Activated T-helper 1 cell treated with anti-CD3 and anti-CD28 coated beads, Interleukin-12 subunit alpha, Interleukin-12 subunit beta, Interleukin-2, Interleukin-4 antibody, amounts not matched to agents 30 ng/mL and 10 ng/mL and 1 ng/mL, durations not matched to agents 14 hours and 24 hours and 36 hours (primary cell): ENCODE measurements at regions not wholly inside any gene's neighbourhood (a gene's known extent, or its start where the extent isn't known, plus 50 kb on each side); places are given as distances from the start of the nearest gene placed in this dataset.
"Not testable (repeated sequence)": the region's sequence is repeated elsewhere in the genome, so short reads cannot be mapped to it uniquely, and the experiment has no call there.

Experiments
- DNase-seq: peaks from one replicate; pipeline ENCODE4 v3.0.0; 2021; ENCODE audit warnings: low spot score
- H3K27ac Mint-ChIP-seq: one replicate; pipeline ENCODE4 v1.8.0; 2021; ENCODE audit warnings: mild to moderate bottlenecking, mixed read lengths
- H3K27me3 Mint-ChIP-seq: one replicate; pipeline ENCODE4 v1.8.0; 2022; ENCODE audit warnings: mild to moderate bottlenecking, moderate library complexity, mixed read lengths; ENCODE audit not compliant: insufficient read depth
- H3K36me3 Mint-ChIP-seq: one replicate; pipeline ENCODE4 v1.8.0; 2021; ENCODE audit warnings: low read depth, mixed read lengths
- H3K4me1 Mint-ChIP-seq: one replicate; pipeline ENCODE4 v1.8.0; 2021; ENCODE audit warnings: low read depth, mixed read lengths
- H3K4me3 Mint-ChIP-seq: one replicate; pipeline ENCODE4 v1.8.0; 2021; ENCODE audit warnings: mild to moderate bottlenecking, moderate library complexity, mixed read lengths
- H3K9me3 Mint-ChIP-seq: one replicate; pipeline ENCODE4 v1.8.0; 2021; ENCODE audit warnings: mixed read lengths
- intact Hi-C: fragments of 100-400 bp; cut with micrococcal nuclease; formaldehyde crosslinking; loops from one replicate; pipeline ENCODE4 v1.15.1; 2024

GRCh38 chr12:54105809-54106208, 52.2 kb downstream of the HOXC4 start:
- intact Hi-C loops, H3K4me3 Mint-ChIP-seq, DNase-seq, H3K27ac Mint-ChIP-seq, H3K36me3 Mint-ChIP-seq, H3K9me3 Mint-ChIP-seq, H3K4me1 Mint-ChIP-seq: not testable (repeated sequence)
- H3K27me3 Mint-ChIP-seq = peaks cover 60% of the 10 kb centered on the region

- H3K27ac Mint-ChIP-seq, H3K9me3 Mint-ChIP-seq, DNase-seq, H3K36me3 Mint-ChIP-seq, H3K4me1 Mint-ChIP-seq, H3K4me3 Mint-ChIP-seq, intact Hi-C loops: not testable (repeated sequence)
- peaks cover 58% of the 10 kb centered on the region for H3K27me3 Mint-ChIP-seq
Measured at GRCh38 chr12:54106252-54106651, 52.6 kb downstream of the HOXC4 start.

DNA sequence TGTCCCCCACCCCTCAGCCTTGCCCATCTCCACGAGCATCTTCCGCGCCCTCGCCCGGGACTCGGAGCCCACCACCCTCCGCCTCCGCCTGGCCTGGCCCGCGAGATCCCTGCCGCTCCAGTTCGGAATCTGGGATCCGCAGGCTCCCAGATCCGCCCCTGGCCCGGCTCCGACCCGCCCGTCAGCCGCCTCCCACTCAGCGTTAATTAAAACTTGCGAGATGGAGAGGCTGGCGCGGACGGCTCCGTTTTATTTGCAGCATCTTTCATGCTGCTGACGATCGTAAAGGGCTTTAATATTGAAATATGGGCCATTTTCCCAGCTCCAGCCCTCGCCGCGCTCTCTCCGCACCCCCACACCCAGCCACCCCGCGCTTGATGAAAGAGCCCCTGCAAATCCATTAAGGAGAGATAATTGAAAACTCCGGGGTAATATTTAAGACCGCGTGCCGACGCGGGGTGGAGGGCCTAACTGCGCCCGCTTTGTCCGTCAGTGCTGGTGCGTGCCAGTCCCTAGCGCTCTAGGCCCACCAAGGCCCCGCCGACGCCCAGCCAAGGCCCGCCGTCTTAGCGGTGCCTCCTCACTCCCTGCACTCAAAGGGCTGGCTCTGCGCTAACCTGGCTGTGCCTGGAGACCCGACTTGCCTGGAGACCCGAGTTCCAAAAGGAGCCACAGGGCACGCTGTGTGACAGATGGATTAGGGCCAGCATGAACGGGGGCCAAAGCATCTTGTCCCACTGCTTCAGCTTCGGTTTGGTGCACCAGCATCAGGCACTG, 53.4 kb downstream of the HOXC4 start:
- H3K9me3 Mint-ChIP-seq, H3K36me3 Mint-ChIP-seq, H3K4me1 Mint-ChIP-seq, H3K27ac Mint-ChIP-seq, H3K4me3 Mint-ChIP-seq, intact Hi-C loops, DNase-seq: not testable (repeated sequence)
- H3K27me3 Mint-ChIP-seq = peaks cover 55% of the 10 kb centered on the region

DNA sequence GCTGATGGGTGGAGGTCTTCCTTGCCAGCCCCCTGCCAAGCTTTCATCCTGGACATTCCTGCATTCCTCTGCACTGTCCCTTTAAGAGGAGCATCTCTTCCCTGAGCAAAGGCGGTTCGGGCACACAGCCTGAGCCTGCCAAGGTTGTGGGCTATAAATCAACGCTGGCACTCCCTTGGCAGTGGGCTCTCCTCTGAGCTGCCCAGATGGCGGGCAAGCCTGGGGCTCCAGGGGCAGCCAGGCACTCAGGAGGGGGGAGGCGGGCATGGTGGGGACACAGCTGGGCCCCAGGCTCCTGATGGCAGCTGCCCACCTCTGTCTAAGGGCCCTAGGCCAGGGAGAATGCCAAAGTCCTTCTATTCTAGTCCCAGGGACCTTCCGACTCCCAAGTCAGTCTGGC, 58.7 kb downstream of the HOXC4 start:
- H3K36me3 Mint-ChIP-seq, H3K9me3 Mint-ChIP-seq, H3K4me3 Mint-ChIP-seq, intact Hi-C loops, DNase-seq, H3K4me1 Mint-ChIP-seq, H3K27ac Mint-ChIP-seq: not testable (repeated sequence)
- peaks cover 47% of the 10 kb centered on the region for H3K27me3 Mint-ChIP-seq

GRCh38 chr12:54116055-54116454, 62.4 kb downstream of the HOXC4 start:
- H3K9me3 Mint-ChIP-seq, H3K4me1 Mint-ChIP-seq, DNase-seq, intact Hi-C loops, H3K4me3 Mint-ChIP-seq, H3K27ac Mint-ChIP-seq, H3K36me3 Mint-ChIP-seq: not testable (repeated sequence)
- peaks cover 36% of the 10 kb centered on the region for H3K27me3 Mint-ChIP-seq

GRCh38 chr12:54117392-54117791, 63.8 kb downstream of the HOXC4 start:
- H3K9me3 Mint-ChIP-seq, H3K4me1 Mint-ChIP-seq, H3K36me3 Mint-ChIP-seq, DNase-seq, intact Hi-C loops, H3K4me3 Mint-ChIP-seq, H3K27ac Mint-ChIP-seq: not testable (repeated sequence)
- peaks cover 41% of the 10 kb centered on the region for H3K27me3 Mint-ChIP-seq

GRCh38 chr12:54119082-54119481, 65.4 kb downstream of the HOXC4 start:
- DNase-seq, H3K27ac Mint-ChIP-seq, H3K36me3 Mint-ChIP-seq, intact Hi-C loops, H3K4me1 Mint-ChIP-seq, H3K4me3 Mint-ChIP-seq, H3K9me3 Mint-ChIP-seq: not testable (repeated sequence)
- peaks cover 55% of the 10 kb centered on the region for H3K27me3 Mint-ChIP-seq

DNA sequence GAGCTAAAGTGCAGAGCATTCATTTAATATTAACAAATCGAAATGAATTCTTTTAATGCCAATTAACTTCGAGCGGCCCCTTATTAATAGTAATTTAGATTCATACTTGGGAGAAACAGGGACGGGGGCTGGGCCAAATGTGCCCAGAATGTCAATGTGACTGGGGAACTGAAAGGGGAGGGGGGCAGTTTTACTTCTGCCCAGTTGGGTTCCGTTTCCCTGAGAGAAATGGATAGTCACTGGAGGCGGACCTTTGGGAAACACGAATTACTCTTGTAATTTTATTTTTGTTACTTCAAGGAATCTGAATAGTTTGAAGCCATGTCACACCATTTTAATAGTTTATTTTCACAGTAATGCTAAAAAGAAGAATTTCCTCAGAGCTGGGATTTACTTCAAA, 64.8 kb downstream of the SMUG1 start:
- peaks cover 71% of the 10 kb centered on the region for H3K27me3 Mint-ChIP-seq
- H3K4me1 Mint-ChIP-seq, intact Hi-C loops, H3K27ac Mint-ChIP-seq, H3K36me3 Mint-ChIP-seq, H3K9me3 Mint-ChIP-seq, H3K4me3 Mint-ChIP-seq, DNase-seq: not testable (repeated sequence)

DNA sequence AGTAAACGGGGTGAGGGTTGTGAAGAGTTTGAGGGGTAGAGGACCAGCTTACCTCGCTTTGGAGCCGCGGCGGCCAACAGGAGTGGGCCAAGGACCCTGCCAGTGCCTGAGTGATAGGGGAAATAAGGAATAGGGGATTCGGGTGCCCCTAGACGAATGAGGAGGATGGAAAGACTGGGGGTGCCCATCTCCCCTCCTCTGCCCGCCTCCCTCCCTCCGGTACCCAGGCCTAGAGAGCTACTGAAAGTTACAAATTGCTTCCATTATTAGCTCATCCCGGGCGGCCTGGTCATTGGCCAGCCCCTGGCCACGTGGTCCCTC, 63.1 kb downstream of the SMUG1 start:
- H3K4me1 Mint-ChIP-seq, H3K9me3 Mint-ChIP-seq, H3K36me3 Mint-ChIP-seq, H3K27ac Mint-ChIP-seq, DNase-seq: not testable (repeated sequence)
- intact Hi-C loops = loop anchor here (5.0 kb wide), 1 partner anchor 73 kb away; the partner anchor contains the start of gene HOXC4
- Mint-ChIP-seq H3K27me3 (peaks cover 76% of the 10 kb centered on the region), H3K4me3 (peak overlapping the region; percentile 24)

DNA sequence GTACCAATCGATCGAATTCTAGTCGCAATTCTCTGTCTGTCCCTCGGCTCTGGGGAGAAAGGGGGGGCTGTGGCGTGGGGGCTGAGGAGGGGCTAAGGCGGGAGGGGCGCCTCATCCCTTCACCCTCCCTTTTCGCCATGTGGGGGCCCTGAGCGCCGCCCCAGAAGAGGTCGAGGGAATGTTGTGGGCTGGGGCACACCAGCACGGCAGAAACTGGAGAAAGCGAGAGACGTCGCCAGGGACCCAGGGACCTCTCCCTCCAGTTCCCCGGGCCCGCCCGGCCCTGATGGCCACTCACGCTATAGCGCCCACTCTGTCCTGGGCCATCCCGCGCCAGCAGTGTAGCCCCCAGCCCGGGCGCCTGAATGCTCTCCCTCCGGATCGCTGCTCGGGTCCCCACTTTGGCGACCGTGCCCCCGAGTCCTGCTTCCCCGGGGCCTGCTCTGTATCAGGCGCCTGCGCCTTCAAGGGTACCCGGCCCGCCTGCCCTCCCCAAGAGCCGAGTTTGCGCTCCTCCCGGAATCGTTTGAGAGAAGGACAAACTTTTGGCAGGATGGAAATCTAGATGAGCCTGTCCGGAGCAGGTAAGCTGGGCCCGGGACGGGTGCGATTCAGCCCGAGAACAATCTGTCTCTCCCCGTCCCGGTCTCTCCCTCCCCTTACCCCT, 62.6 kb downstream of the SMUG1 start:
- Mint-ChIP-seq H3K27me3 (peaks cover 75% of the 10 kb centered on the region), H3K36me3 (peaks cover 2% of the 10 kb centered on the region), H3K4me3 (no peak overlapping the region), H3K9me3 (no peaks in the 10 kb centered on the region), H3K4me1 (peaks cover 7% of the 10 kb centered on the region), H3K27ac (no peak overlapping the region)
- DNase-seq = no peak
- intact Hi-C loops = loop anchor here (5.0 kb wide), 1 partner anchor 74 kb away; the partner anchor contains the start of gene HOXC4

GRCh38 chr12:54126696-54127537, 61.9 kb downstream of the SMUG1 start:
- Mint-ChIP-seq H3K4me3 (no peak overlapping the region), H3K36me3 (peaks cover 2% of the 10 kb centered on the region), H3K27me3 (peaks cover 69% of the 10 kb centered on the region), H3K27ac (no peak overlapping the region), H3K9me3 (no peaks in the 10 kb centered on the region), H3K4me1 (peaks cover 7% of the 10 kb centered on the region)
- intact Hi-C loops = loop anchor here (5.0 kb wide), 1 partner anchor 75 kb away; the partner anchor contains the start of gene HOXC4
- DNase-seq = no peak

GRCh38 chr12:54127538-54128259, 61.1 kb downstream of the SMUG1 start:
- intact Hi-C loops = loop anchor here (5.0 kb wide), 1 partner anchor 75 kb away; the partner anchor contains the start of gene HOXC4
- no peak for DNase-seq
- peaks cover 2% of the 10 kb centered on the region for H3K36me3 Mint-ChIP-seq
- no peak overlapping the region for H3K4me3 Mint-ChIP-seq
- H3K9me3 Mint-ChIP-seq = no peaks in the 10 kb centered on the region
- H3K4me1 Mint-ChIP-seq = peaks cover 7% of the 10 kb centered on the region
- no peak overlapping the region for H3K27ac Mint-ChIP-seq
- H3K27me3 Mint-ChIP-seq = peaks cover 66% of the 10 kb centered on the region
